ENCODE measurements at regions not wholly inside any gene's neighbourhood (a gene's known extent, or its start where the extent isn't known, plus 50 kb on each side); places are given as distances from the start of the nearest gene placed in this dataset.
"Not testable (repeated sequence)": the region's sequence is repeated elsewhere in the genome, so short reads cannot be mapped to it uniquely, and the experiment has no call there.

- no peak for DNase-seq
Observed at GRCh38 chr1:105243411-105243810, 1493.7 kb downstream of the AMY1C start.

- DNase-seq = no peak
Observed at GRCh38 chr1:105243969-105244368, 1494.3 kb downstream of the AMY1C start.

DNA sequence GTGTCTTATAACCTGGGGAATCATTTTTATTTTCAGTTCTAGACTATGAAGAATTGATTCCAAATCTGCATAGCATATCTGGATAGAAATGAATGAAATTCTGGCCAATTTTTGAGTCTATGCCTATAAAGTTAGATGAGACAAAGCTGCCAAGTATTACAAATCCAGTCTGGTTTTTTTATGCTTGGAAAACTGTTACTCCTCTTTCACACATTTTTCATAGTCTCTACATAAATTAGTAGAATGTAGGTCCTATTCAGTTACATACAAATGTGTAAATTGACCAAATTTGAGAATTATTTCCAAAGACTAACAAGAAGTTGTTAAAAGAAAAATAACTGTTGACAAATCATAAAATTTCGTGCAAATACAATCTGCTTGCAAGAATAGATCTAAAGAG lies 1505.2 kb downstream of the AMY1C start:
- DNase-seq = no peak

GRCh38 chr1:105260001-105260400 lies 1510.3 kb downstream of the AMY1C start:
- DNase-seq = no peak

DNA sequence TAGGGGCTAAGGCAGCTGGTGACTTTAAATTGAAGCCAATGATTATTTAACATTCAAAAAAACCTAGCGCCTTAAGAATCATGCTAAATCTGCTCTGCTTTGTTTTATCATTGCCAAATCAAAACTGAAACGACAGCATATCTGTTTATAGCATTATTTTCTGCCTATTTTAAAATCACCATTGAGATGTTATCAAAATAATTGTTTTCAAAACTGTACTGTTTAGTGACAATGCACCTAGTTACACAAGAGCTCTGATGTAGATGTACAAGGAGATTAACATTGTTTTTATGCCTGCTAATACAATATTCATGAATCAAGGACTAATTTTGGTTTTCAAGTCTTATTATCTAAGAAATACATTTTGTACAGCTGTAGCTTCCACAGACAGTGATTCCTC lies 1521.3 kb downstream of the AMY1C start:
- no peak for DNase-seq

DNA sequence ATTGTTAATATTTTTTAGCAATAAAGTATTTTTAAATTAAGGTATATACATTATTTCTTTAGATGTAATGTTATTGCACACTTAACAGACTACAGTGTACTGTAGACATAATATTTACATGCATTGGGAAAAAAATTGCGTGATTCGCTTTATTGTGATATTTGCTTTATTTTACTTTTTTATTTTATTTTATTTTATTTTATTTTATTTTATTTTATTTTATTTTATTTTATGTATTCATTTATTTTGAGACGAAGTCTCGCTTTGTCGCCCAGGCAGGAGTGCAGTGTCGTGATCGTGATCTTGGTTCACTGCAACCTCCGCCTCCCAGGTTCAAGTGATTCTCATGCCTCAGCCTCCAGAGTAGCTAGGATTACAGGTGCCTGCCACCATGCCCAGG lies 1522.7 kb downstream of the AMY1C start:
- DNase-seq = not testable (repeated sequence)

DNA sequence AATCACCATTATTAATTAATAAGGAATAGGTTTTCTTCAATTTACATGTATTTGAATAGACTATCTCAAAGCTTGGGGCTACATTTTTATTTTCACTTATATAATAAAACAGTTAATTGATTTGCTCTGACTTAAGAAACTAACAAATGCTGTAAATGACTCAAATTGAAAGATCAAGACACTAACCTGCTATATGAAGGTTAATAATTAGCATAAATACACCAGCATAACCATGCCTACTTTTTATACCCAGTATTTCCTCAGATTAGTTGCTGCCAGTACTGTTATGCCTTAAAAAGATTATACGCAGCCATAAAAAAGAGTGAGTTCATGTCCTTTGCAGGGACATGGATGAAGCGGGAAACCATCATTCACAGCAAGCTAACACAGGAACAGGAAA lies 1545.1 kb downstream of the AMY1C start:
- DNase-seq = no peak

GRCh38 chr1:105310063-105310462 lies 1560.4 kb downstream of the AMY1C start:
- DNase-seq = no peak

DNA sequence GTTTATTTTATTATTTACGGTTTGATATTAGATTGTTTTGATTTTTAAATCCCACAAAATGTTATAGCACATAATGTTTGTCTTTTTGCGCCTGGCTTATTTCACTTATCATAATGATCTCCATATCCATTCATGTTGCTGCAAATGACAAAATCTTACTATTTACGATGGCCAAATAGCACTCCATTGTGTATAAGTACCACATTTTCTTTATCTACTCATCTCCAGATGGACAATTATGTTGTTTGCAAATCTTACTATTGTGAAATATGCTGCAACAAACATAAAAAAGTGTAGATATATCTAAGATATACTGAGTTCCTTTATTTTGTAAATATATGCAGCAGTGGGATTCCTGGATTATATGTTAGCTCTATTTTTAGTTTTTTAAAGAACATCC lies 1568.3 kb downstream of the AMY1C start:
- no peak for DNase-seq

DNA sequence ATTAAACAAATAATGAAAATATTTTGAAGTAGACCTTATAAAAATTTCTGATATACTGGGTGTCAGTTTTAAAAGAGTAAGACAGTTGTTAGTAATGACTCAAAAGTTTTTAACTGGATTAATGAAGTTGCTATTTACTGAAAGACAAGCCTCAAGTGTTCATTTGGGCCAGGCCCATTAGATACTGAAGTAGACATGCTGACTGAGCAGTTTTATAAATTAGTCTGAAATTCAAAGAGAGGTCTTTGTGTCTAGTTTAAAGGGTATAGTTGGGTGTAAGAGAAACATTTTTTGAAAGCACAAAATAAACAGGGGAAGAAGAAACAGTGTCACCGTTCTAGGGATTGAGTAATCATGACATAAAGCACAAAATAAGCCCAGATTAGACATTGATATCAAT lies 1577.2 kb downstream of the AMY1C start:
- no peak for DNase-seq

GRCh38 chr1:105337420-105337819 lies 1587.7 kb downstream of the AMY1C start:
- no peak for DNase-seq

- no peak for DNase-seq
Observed at GRCh38 chr1:105343317-105343716, 1593.6 kb downstream of the AMY1C start.

GRCh38 chr1:105359457-105359856 lies 1609.8 kb downstream of the AMY1C start:
- DNase-seq = no peak

DNA sequence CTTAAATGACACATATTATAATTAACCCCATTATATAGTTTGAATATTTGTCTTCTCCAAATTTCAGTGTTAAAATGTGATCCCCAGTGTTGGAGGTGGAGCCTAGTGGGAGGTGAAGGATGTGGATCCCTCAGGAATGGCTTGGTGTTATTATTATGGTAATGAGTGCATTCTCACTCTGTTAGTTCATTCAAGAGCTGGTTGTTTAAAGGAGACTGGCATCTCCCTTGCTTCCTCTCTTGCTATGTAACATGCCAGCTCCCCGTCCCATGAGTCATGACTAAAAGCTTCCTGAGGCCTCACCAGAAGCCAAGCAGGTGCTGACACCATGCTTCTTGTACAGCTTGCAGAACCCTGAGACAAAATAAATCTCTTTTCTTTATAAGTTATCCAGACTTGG lies 1612.7 kb downstream of the AMY1C start:
- DNase-seq = no peak

DNA sequence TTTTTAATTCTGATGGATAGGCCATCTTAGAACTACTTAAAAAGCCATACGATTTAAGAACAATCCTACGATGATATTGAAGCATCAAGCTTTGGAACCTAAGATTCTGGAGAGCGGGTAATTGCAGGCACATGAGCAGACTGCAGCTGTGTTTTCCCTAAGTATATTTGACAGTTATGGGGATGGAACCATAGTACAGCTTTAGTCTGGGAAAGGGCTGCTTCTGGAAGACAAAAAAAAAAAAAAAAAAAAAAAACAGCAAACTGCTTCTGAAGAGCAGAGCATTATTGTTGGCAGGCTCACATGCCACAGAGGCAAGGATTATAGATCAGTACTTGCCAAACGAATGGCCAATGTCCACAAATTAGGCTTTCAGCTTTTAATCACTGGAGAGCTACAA lies 1618.7 kb downstream of the AMY1C start:
- no peak for DNase-seq

GRCh38 chr1:105373681-105374080 lies 1624.0 kb downstream of the AMY1C start:
- DNase-seq = no peak

DNA sequence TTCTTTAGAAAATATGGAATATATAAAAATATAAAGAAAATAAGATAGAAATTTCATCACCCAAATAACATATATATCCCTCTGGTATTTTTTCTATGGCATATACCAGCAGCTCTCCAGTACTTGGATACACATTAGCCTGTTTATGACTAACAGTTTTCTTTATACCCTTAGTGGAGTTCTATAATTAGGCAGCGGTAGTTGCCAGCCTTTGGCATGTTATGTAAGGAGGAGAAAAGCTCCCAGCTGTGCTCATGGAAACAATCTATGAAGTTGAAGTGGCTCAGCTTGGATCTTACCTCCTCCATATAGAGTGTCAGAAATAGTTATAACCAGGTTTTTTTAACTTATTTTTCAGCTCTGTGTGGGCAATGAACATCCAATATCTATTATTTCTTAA lies 1636.8 kb downstream of the AMY1C start:
- no peak for DNase-seq

DNA sequence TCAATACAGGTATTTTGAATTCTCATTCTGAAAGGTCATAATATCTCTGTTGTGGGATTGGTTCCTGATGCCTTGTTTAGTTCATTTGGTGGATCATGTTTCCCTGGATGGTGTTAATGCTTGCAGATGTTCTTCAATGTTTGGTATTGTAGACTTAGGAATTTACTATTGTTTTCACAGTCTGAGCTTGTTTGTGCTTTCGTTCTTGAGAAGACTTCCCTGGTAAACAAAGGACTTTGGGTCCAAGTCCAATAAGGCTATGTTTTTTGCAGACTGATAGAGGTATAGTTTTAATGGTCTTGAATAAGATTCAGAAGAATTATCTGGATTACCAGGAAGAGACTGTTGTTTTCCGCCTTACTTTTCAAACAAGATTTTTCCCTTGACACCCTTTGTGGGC lies 1646.3 kb downstream of the AMY1C start:
- no peak for DNase-seq

GRCh38 chr1:105398909-105399308 lies 1649.2 kb downstream of the AMY1C start:
- no peak for DNase-seq

GRCh38 chr1:105399716-105400115 lies 1650.0 kb downstream of the AMY1C start:
- DNase-seq = no peak

DNA sequence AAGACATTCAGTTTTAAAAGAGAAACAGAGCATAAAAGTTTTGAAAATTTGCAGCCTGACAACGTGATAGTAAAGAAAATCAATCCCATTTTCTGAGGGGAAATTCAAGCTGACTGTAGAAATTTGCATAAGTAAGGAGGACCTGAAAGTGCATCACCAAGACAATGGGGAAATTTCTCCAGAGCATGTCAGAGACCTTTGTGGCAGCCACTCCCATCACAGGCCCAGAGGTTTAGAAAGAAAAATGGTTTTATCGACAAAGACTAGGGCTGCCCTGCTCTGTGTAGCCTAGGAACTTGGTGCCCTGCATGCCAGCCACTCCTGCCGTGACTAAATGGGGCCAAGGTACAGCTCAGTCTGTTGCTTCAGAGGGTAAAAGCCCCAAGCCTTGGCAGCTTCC lies 1640.2 kb upstream of the PRMT6 start:
- DNase-seq = no peak

GRCh38 chr1:105419030-105419429 lies 1637.4 kb upstream of the PRMT6 start:
- no peak for DNase-seq

- no peak for DNase-seq
Observed at GRCh38 chr1:105427543-105427942, 1628.9 kb upstream of the PRMT6 start.

- DNase-seq = no peak
Observed at GRCh38 chr1:105436589-105437259, 1619.8 kb upstream of the PRMT6 start.

- no peak for DNase-seq
Observed at GRCh38 chr1:105437847-105438246, 1618.6 kb upstream of the PRMT6 start.

DNA sequence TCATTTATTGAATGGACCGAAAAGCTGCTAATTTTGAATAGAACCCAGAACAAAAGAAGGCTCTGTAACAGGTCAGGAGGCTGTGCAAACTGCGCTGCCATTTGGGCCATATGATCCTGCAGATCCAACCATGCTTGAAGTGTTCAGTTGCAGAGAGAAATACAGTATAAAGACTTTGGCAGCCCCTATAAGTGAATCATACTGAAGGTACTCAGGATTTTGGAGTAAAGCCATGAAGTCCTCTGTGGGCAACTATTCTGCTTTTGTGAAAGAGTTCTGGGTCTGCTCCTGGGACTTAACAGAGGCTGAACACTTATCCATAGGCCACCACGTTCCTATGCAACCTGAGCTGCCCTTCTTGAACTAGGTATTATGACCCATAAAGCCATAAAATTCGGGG lies 1613.6 kb upstream of the PRMT6 start:
- no peak for DNase-seq
